HG03066 (cell line): ENCODE measurements at regions not wholly inside any gene's neighbourhood (a gene's known extent, or its start where the extent isn't known, plus 50 kb on each side); places are given as distances from the start of the nearest gene placed in this dataset.

Experiments
- ATAC-seq: cut with Tn5 transposase; IDR thresholded peaks from one replicate; pipeline ENCODE4 v1.9.1; 2021; ENCODE audit warnings: low read depth; ENCODE audit not compliant: unreplicated experiment

DNA sequence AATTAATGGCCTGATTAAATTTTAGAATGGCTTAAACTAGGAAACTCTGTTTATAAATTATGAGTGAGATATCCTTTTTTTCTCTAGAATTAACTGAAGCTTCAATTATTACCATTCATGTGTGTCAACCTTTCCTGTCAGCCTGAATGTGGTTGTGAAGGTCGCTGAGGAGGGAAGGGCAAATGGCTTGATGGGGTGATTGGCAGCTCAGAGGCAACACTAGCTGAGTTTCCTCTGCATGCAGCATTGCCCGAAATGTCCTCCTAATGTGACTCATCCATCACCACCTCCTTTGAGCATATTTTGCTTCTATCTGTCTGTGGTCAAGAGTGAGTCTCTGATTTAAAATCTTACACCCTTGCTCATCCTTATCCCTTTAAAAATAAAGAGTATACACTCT lies 281.9 kb downstream of the TENT4A start:
- no peak for ATAC-seq

DNA sequence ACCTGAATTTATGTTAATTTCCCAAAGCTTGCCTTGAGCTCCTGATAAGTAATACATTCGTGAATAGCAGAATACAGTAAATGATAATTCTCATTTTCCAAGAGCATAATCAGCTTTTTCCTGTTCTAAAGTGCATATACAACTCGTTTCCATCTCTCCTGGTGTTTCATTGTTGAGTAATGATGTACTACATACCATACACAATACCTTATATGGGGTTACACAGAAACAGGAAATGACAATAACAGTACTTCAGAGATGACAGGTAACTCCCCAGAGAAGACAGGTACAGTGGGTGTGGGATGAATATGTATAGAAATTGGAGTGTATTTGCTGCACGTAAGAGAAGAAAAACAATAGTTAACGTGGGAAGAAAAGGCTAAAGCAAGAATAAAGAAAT lies 287.1 kb downstream of the TENT4A start:
- no peak for ATAC-seq

GRCh38 chr5:7010591-7010990 lies 297.4 kb downstream of the TENT4A start:
- ATAC-seq = no peak

- ATAC-seq = no peak
Observed at GRCh38 chr5:7012057-7012456, 298.8 kb downstream of the TENT4A start.

- no peak for ATAC-seq
Observed at GRCh38 chr5:7014611-7015010, 301.4 kb downstream of the TENT4A start.

DNA sequence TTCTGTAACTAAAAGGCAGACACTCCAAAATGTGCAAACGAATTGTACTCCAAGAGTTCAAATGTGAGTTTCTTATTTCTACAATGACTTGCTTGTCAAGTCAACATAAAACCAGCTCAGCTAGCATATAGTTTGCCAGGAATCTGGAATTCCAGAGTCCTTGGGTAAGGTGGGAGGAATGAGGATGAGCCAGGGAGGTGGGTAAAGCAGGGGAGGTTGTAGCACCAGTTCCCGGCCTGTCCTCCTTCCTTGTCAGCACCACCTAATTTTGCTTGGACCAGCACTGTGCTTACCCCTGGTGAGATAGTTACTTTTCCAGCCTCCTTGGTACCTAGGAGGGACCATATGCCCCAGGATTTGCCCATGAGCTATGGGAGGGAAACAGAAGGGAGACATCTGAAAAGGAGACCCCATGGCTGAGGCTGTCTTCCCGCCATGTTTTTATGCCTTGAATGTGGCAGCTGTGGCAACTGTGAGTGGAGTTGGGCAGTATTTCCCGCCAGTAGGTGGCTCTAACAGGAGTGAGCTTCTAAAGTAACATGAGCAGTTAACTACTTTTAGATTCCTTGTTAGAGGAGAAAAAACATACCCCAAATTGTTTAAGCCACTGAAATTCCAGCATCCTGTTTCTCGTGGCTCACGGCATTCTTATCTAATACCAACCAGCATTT lies 302.5 kb downstream of the TENT4A start:
- no peak for ATAC-seq

GRCh38 chr5:7016999-7017747 lies 303.9 kb downstream of the TENT4A start:
- ATAC-seq = no peak

GRCh38 chr5:7018198-7018597 lies 305.0 kb downstream of the TENT4A start:
- no peak for ATAC-seq

- no peak for ATAC-seq
Observed at GRCh38 chr5:7018601-7019000, 305.4 kb downstream of the TENT4A start.

GRCh38 chr5:7036192-7036835 lies 323.1 kb downstream of the TENT4A start:
- no peak for ATAC-seq

DNA sequence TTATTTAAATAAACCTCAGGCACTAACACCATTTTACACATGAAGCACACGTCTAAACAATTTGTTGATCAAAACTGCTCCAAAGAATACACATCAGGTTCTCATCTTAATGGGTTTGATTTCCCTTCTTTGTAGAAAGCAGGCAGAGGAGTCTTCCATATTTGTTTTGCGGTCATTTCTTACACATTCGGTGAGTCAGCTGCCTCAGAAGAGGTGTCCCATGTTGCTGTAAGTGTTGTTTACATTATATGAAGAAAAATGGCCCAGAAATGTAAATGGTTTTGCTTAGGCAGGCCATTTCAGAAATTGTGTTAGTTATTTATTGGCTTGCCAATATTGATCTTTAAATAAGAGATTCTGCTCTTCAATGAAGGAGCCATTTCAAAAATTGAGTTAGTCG lies 325.8 kb downstream of the TENT4A start:
- no peak for ATAC-seq

DNA sequence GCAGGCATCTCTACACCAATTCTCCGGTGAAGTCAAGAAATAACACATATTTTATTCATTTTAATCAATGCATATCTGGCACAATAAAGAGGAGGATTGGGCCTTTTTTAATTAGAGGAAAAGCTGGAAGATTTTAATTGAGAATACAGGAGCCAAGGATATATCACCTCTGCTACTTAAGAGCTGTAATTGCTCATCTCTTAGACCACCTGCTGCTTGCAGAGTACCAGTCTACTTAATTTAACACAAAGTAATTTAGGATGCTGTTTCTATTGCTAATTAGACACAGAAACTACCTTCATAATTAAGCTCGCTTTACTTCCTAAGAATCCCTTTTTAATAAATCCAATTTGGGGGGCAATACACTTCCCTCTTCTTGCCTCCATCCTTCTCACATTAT lies 326.9 kb downstream of the TENT4A start:
- no peak for ATAC-seq

GRCh38 chr5:7043797-7044196 lies 330.6 kb downstream of the TENT4A start:
- no peak for ATAC-seq

DNA sequence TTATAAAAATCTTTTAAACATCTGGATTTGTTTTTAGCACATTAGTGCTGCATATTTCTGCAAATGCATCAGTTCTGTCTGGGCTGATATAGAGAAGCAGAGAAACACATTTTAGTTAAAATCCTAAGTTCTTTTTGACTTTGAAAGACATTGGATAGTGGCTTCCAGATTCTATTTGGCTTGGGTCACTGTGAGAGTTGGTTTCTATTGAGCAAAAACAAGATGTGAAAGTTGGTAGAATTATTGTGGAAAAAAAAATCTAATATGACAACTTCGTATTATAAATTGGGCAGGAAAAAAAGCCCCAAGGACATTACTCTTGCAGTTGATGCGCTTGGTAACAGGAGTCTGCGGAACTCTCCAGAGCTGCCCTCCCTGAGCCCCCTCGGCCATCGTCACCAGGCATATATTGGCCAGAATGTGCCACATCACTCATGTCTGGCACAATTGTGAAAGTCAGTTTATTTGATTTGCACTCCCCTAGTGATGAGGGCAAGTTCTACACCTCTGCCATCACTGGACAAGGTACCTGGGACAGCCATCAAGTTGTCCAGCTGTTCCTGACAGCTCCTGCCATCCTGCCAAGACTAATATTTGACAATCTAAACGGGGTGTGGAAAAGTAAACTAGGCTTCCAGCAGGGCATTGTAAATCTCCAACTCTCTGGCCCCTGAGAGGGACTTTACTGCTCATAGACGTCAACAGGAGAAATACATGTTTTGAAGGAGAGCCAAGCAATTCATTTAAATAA lies 334.5 kb downstream of the TENT4A start:
- ATAC-seq = no peak

DNA sequence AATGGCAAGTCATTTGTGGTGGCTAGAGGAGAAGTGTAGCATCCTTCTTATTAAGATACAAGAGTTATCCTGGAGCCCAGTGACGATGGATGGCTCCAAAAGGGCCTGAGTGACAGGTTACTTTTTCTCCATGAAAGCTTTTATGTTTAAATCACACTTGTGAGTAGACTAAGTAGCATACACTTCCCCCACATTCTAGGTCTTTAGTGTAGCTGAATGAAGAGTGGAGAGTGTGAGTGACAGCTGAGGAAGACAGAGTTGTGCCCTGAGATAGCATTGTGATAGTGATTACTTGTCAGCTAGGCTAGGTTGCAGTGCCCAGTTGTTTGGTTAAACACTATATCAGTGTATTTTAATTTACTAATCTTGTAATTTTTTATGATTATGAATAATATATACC lies 337.8 kb downstream of the TENT4A start:
- no peak for ATAC-seq

GRCh38 chr5:7053125-7053524 lies 339.9 kb downstream of the TENT4A start:
- no peak for ATAC-seq

GRCh38 chr5:7053528-7054209 lies 340.4 kb downstream of the TENT4A start:
- no peak for ATAC-seq

GRCh38 chr5:7066471-7067235 lies 329.3 kb upstream of the ADCY2 start:
- ATAC-seq = no peak

DNA sequence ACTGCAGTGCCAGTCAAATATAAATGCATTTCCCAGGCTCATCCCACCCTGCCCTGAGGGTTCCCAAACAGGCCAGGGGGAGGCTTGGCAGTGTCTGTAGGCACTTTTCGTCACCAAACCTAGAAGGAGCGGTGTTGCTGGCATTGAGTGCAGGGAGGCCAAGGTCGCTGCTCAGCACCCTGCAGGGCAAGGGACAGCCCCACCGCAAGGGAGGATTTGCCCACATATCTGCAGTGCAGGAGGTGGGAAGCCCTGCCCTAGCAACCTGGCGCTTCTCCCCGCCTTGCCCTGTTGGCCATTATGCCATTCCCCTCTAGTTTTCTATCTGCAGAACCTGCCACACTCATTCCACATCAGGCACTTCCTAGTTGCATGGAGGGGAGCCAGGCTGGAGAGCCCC lies 327.8 kb upstream of the ADCY2 start:
- ATAC-seq = no peak

GRCh38 chr5:7068899-7069298 lies 327.0 kb upstream of the ADCY2 start:
- no peak for ATAC-seq
